Astrocyte (in vitro differentiated cells and primary cell): ENCODE measurements at regions not wholly inside any gene's neighbourhood (a gene's known extent, or its start where the extent isn't known, plus 50 kb on each side); places are given as distances from the start of the nearest gene placed in this dataset.

Source experiments
- DNase-seq: peaks from one replicate; pipeline ENCODE4 v3.0.0-alpha.2; 2010; ENCODE audit warnings: low read depth
- FAIRE-seq: peaks from 2 replicates; lab custom pipeline; 2011; peaks lifted over from hg19 to GRCh38; lab: Jason Lieb, UNC
- H2AFZ ChIP-seq: 2 replicates; pipeline ENCODE4 v1.6.0; 2012; ENCODE audit warnings: low read depth, low read length, inconsistent platforms
- H3K27ac ChIP-seq: 2 replicates; pipeline ENCODE4 v1.5.1; 2011; ENCODE audit warnings: low read depth, low read length, inconsistent platforms
- H3K27me3 ChIP-seq: 2 replicates; pipeline ENCODE4 v1.6.0; 2011; ENCODE audit warnings: low read length, inconsistent platforms; ENCODE audit not compliant: insufficient read depth
- H3K36me3 ChIP-seq: 2 replicates; pipeline ENCODE4 v1.5.1; 2011; ENCODE audit warnings: low read length, inconsistent platforms; ENCODE audit not compliant: insufficient read depth
- H3K4me1 ChIP-seq: 2 replicates; pipeline ENCODE4 v1.5.1; 2011; ENCODE audit warnings: low read length, inconsistent platforms; ENCODE audit not compliant: insufficient read depth
- H3K4me2 ChIP-seq: 2 replicates; pipeline ENCODE4 v1.6.0; 2012; ENCODE audit warnings: low read length, inconsistent platforms
- H3K4me3 ChIP-seq: 2 replicates; pipeline ENCODE4 v1.5.1; 2011; ENCODE audit warnings: low read depth, mild to moderate bottlenecking, low read length, inconsistent platforms; ENCODE audit not compliant: insufficient read depth
- H3K79me2 ChIP-seq: 2 replicates; pipeline ENCODE4 v1.6.0; 2012; ENCODE audit warnings: mild to moderate bottlenecking, low read length, inconsistent platforms; ENCODE audit not compliant: insufficient read depth
- H3K9ac ChIP-seq: 2 replicates; pipeline ENCODE4 v1.6.0; 2012; ENCODE audit warnings: mild to moderate bottlenecking, low read length, inconsistent platforms
- H3K9me3 ChIP-seq: 2 replicates; pipeline ENCODE4 v1.5.1; 2012; ENCODE audit warnings: low read depth, mild to moderate bottlenecking, low read length, inconsistent platforms; ENCODE audit not compliant: insufficient read depth
- H4K20me1 ChIP-seq: 2 replicates; pipeline ENCODE4 v1.6.0; 2012; ENCODE audit warnings: low read length, inconsistent platforms; ENCODE audit not compliant: insufficient read depth
- H3K27ac Mint-ChIP-seq: one replicate; pipeline ENCODE4 v1.8.0; 2021; ENCODE audit warnings: mild to moderate bottlenecking, mixed read lengths; ENCODE audit not compliant: unreplicated experiment
- H3K27me3 Mint-ChIP-seq: one replicate; pipeline ENCODE4 v1.8.0; 2021; ENCODE audit warnings: low read depth, mixed read lengths; ENCODE audit not compliant: unreplicated experiment
- H3K36me3 Mint-ChIP-seq: one replicate; pipeline ENCODE4 v1.8.0; 2021; ENCODE audit warnings: low read depth, mixed read lengths; ENCODE audit not compliant: unreplicated experiment
- H3K4me1 Mint-ChIP-seq: one replicate; pipeline ENCODE4 v1.8.0; 2021; ENCODE audit warnings: low read depth, mixed read lengths; ENCODE audit not compliant: unreplicated experiment
- H3K4me3 Mint-ChIP-seq: one replicate; pipeline ENCODE4 v1.8.0; 2021; ENCODE audit warnings: mild to moderate bottlenecking, moderate library complexity, mixed read lengths; ENCODE audit not compliant: unreplicated experiment
- H3K9me3 Mint-ChIP-seq: one replicate; pipeline ENCODE4 v1.8.0; 2021; ENCODE audit warnings: mild to moderate bottlenecking, mixed read lengths; ENCODE audit not compliant: unreplicated experiment
- CTCF ChIP-seq: IDR thresholded peaks from 2 replicates; pipeline ENCODE4 v1.5.1; 2011; ENCODE audit warnings: low read depth, mild to moderate bottlenecking, inconsistent platforms, low read length, moderate library complexity; ENCODE audit not compliant: insufficient read depth
- EZH2 ChIP-seq: IDR thresholded peaks from 2 replicates; pipeline ENCODE4 v1.6.1; 2012; ENCODE audit warnings: mild to moderate bottlenecking, low read length, inconsistent platforms; ENCODE audit not compliant: insufficient read depth

GRCh38 chr20:53691811-53692192 lies 98.2 kb upstream of the ZNF217 start:
- Mint-ChIP-seq H3K4me3 (no peak overlapping the region), H3K36me3 (no peaks in the 10 kb centered on the region), H3K9me3 (no peaks in the 10 kb centered on the region), H3K27ac (peak overlapping the region; percentile 56), H3K4me1 (peaks cover 11% of the 10 kb centered on the region), H3K27me3 (no peaks in the 10 kb centered on the region)
- Histone ChIP-seq H3K27ac (no peak overlapping the region), H3K9me3 (no peaks in the 10 kb centered on the region), H3K27me3 (no peaks in the 10 kb centered on the region), H3K4me1 (peaks cover 14% of the 10 kb centered on the region), H4K20me1 (no peaks in the 10 kb centered on the region), H3K4me3 (no peak overlapping the region), H2AFZ (peak overlapping the region; percentile 28), H3K36me3 (no peaks in the 10 kb centered on the region), H3K9ac (peak overlapping the region; percentile 17), H3K4me2 (peak overlapping the region; percentile 22), H3K79me2 (no peaks in the 10 kb centered on the region)
- no peak for TF ChIP-seq CTCF
- TF ChIP-seq EZH2 = no peak
- FAIRE-seq (no peak), DNase-seq (no peak)

- Mint-ChIP-seq H3K4me1 (peaks cover 11% of the 10 kb centered on the region), H3K27me3 (no peaks in the 10 kb centered on the region), H3K4me3 (no peak overlapping the region), H3K27ac (peak overlapping the region; percentile 56), H3K9me3 (no peaks in the 10 kb centered on the region), H3K36me3 (no peaks in the 10 kb centered on the region)
- Histone ChIP-seq H3K9me3 (no peaks in the 10 kb centered on the region), H3K36me3 (no peaks in the 10 kb centered on the region), H4K20me1 (no peaks in the 10 kb centered on the region), H3K4me1 (peaks cover 14% of the 10 kb centered on the region), H3K27ac (no peak overlapping the region), H3K79me2 (no peaks in the 10 kb centered on the region), H3K4me3 (no peak overlapping the region), H3K4me2 (peak overlapping the region; percentile 22), H2AFZ (peak overlapping the region; percentile 28), H3K27me3 (no peaks in the 10 kb centered on the region), H3K9ac (peak overlapping the region; percentile 17)
- FAIRE-seq (no peak), DNase-seq (no peak)
- no peak for TF ChIP-seq EZH2
- no peak for TF ChIP-seq CTCF
Observed at GRCh38 chr20:53691060-53691810, 97.6 kb upstream of the ZNF217 start.

- H3K4me3 Mint-ChIP-seq = no peak overlapping the region
- TF ChIP-seq EZH2 (no peak), CTCF (no peak)
- no peak for FAIRE-seq
Observed at GRCh38 chr20:53688085-53688484, 94.4 kb upstream of the ZNF217 start.

More at GRCh38 chr20:53688085-53688484, 94.4 kb upstream of the ZNF217 start:
- Histone ChIP-seq H3K4me2 (no peak overlapping the region), H4K20me1 (no peaks in the 10 kb centered on the region), H3K79me2 (no peaks in the 10 kb centered on the region), H3K4me1 (peaks cover 13% of the 10 kb centered on the region), H3K9ac (no peak overlapping the region), H2AFZ (no peak overlapping the region), H3K9me3 (no peaks in the 10 kb centered on the region), H3K4me3 (no peak overlapping the region), H3K27ac (no peak overlapping the region), H3K27me3 (no peaks in the 10 kb centered on the region), H3K36me3 (no peaks in the 10 kb centered on the region)
- H3K27ac Mint-ChIP-seq = no peak overlapping the region
- no peaks in the 10 kb centered on the region for H3K9me3 Mint-ChIP-seq
- no peaks in the 10 kb centered on the region for H3K27me3 Mint-ChIP-seq
- H3K36me3 Mint-ChIP-seq = no peaks in the 10 kb centered on the region
- H3K4me1 Mint-ChIP-seq = peaks cover 9% of the 10 kb centered on the region
- no peak for DNase-seq
